ENCODE measurements at regions not wholly inside any gene's neighbourhood (a gene's known extent, or its start where the extent isn't known, plus 50 kb on each side); places are given as distances from the start of the nearest gene placed in this dataset.
A peak's percentile ranks its signal among the peaks of the same experiment; 100 is the strongest.

GRCh38 chr4:136001791-136002190, 1530.5 kb downstream of the PCDH18 start:
- DNase-seq: no peak

- no peak for DNase-seq
Measured at GRCh38 chr4:136000246-136000645, 1532.0 kb downstream of the PCDH18 start.

GRCh38 chr4:135994360-135994759, 1537.9 kb downstream of the PCDH18 start:
- DNase-seq: no peak

- no peak for DNase-seq
Measured at GRCh38 chr4:135976860-135977259, 1555.4 kb downstream of the PCDH18 start.

GRCh38 chr4:135966936-135967335, 1565.4 kb downstream of the PCDH18 start:
- DNase-seq: no peak

- no peak for DNase-seq
Measured at GRCh38 chr4:135963009-135963408, 1569.3 kb downstream of the PCDH18 start.

GRCh38 chr4:135949931-135950330, 1582.4 kb downstream of the PCDH18 start:
- DNase-seq: no peak

- no peak for DNase-seq
Measured at GRCh38 chr4:135948797-135949196, 1583.5 kb downstream of the PCDH18 start.

GRCh38 chr4:135941671-135942070, 1590.6 kb downstream of the PCDH18 start:
- no peak for DNase-seq

- DNase-seq: no peak
Measured at GRCh38 chr4:135934026-135934425, 1598.3 kb downstream of the PCDH18 start.

- DNase-seq: no peak
Measured at GRCh38 chr4:135927651-135928050, 1604.6 kb downstream of the PCDH18 start.

- DNase-seq: no peak
Measured at GRCh38 chr4:135921081-135921480, 1611.2 kb downstream of the PCDH18 start.

- DNase-seq: no peak
Measured at GRCh38 chr4:135917011-135917410, 1615.3 kb downstream of the PCDH18 start.

GRCh38 chr4:135900956-135901355, 1631.3 kb downstream of the PCDH18 start:
- DNase-seq: no peak

GRCh38 chr4:135864304-135864703, 1662.7 kb upstream of the PABPC4L start:
- peak in 1 of 2 experiments; percentile 11 for DNase-seq

- no peak for DNase-seq
Measured at GRCh38 chr4:135840781-135841180, 1639.2 kb upstream of the PABPC4L start.

- DNase-seq: no peak
Measured at GRCh38 chr4:135839712-135840111, 1638.1 kb upstream of the PABPC4L start.

GRCh38 chr4:135838889-135839288, 1637.3 kb upstream of the PABPC4L start:
- no peak for DNase-seq

GRCh38 chr4:135834471-135834870, 1632.9 kb upstream of the PABPC4L start:
- DNase-seq: no peak

- no peak for DNase-seq
Measured at GRCh38 chr4:135833529-135833928, 1631.9 kb upstream of the PABPC4L start.

GRCh38 chr4:135824759-135825296, 1623.2 kb upstream of the PABPC4L start:
- no peak for DNase-seq

- DNase-seq: no peak
Measured at GRCh38 chr4:135804785-135805184, 1603.2 kb upstream of the PABPC4L start.

- DNase-seq: no peak
Measured at GRCh38 chr4:135777361-135777760, 1575.8 kb upstream of the PABPC4L start.

GRCh38 chr4:135775909-135776308, 1574.3 kb upstream of the PABPC4L start:
- DNase-seq: no peak

GRCh38 chr4:135770505-135770904, 1568.9 kb upstream of the PABPC4L start:
- no peak for DNase-seq

GRCh38 chr4:135744928-135745327, 1543.3 kb upstream of the PABPC4L start:
- DNase-seq: no peak
